ENCODE measurements at regions not wholly inside any gene's neighbourhood (a gene's known extent, or its start where the extent isn't known, plus 50 kb on each side); places are given as distances from the start of the nearest gene placed in this dataset.

DNA sequence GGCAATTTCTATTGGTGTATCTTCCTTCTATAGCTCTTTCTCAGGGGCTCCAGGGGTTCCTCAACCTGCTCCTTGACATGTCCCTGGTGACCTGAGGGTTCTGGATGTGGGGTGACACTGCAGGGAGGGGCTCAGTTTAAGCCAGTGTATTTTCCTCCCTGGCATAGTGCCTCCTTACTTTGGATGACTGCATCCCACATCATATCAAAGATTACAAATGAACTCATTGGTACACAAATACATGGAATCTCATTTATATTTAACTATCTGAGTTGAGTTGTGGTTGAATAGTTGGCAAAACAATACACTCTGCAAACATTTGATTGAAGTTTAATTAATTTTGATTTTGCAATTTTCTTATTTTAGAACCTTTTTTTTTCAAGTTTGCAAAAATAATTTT lies 268.2 kb upstream of the SKOR2 start:
- no peak overlapping the region for H3K4me3 ChIP-seq (ENCODE audit: low read length)
- DNase-seq (ENCODE audit: low read depth) = no peak
- TF ChIP-seq, protein P1, sequence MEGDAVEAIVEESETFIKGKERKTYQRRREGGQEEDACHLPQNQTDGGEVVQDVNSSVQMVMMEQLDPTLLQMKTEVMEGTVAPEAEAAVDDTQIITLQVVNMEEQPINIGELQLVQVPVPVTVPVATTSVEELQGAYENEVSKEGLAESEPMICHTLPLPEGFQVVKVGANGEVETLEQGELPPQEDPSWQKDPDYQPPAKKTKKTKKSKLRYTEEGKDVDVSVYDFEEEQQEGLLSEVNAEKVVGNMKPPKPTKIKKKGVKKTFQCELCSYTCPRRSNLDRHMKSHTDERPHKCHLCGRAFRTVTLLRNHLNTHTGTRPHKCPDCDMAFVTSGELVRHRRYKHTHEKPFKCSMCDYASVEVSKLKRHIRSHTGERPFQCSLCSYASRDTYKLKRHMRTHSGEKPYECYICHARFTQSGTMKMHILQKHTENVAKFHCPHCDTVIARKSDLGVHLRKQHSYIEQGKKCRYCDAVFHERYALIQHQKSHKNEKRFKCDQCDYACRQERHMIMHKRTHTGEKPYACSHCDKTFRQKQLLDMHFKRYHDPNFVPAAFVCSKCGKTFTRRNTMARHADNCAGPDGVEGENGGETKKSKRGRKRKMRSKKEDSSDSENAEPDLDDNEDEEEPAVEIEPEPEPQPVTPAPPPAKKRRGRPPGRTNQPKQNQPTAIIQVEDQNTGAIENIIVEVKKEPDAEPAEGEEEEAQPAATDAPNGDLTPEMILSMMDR (conservative IDR thresholded peaks at IDR 0.05; ENCODE audit: low read depth, low read length) = no peak

DNA sequence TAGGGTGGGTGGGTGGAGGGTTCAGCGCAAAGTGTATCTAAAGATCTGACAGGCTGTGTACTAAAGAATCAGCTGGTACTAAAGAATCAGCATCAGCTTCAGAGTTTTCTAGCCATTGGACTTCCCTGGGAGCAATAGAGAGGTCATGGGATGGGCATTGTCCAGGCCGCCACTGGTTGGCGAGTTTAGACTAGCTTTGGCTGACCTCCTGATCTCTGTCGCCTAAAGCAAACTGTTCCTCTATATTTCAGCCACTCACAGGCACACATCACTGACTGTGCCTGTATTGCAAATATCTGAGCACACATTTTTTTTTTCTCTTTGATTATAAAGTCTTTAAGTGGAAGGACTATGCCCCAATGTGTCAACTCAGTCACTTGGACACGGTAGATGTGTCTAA lies 267.8 kb upstream of the SKOR2 start:
- TF ChIP-seq, protein P1 (conservative IDR thresholded peaks at IDR 0.05; ENCODE audit: low read depth, low read length) = no peak
- DNase-seq (ENCODE audit: low read depth) = no peak
- H3K4me3 ChIP-seq (ENCODE audit: low read length) = no peak overlapping the region

DNA sequence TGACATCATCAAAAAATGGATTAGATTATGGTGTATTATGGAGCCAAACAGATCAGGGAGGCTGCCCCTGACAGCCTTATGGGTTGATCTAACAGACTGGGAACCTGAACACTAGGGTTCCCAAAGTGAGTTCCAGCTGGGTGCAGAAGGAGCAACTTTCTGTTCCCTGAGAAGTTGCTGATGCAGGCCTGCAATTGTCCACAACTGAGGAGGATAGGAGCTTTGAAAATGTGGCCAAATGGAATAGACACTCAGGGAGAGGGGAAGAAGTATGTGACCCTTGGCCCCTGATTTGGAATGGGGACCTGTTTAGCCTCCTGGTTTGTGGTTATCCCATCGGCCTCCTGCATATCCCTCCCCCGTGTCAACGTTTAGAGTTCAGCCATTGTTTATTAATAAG lies 262.2 kb upstream of the SKOR2 start:
- DNase-seq (ENCODE audit: low read depth) = no peak
- H3K4me3 ChIP-seq (ENCODE audit: low read length) = no peak overlapping the region
- TF ChIP-seq, protein P1 (conservative IDR thresholded peaks at IDR 0.05; ENCODE audit: low read depth, low read length) = no peak

GRCh38 chr18:47512726-47513435 lies 261.4 kb upstream of the SKOR2 start:
- no peak overlapping the region for H3K4me3 ChIP-seq (ENCODE audit: low read length)
- TF ChIP-seq, protein P1 (conservative IDR thresholded peaks at IDR 0.05; ENCODE audit: low read depth, low read length) = no peak
- no peak for DNase-seq (ENCODE audit: low read depth)

DNA sequence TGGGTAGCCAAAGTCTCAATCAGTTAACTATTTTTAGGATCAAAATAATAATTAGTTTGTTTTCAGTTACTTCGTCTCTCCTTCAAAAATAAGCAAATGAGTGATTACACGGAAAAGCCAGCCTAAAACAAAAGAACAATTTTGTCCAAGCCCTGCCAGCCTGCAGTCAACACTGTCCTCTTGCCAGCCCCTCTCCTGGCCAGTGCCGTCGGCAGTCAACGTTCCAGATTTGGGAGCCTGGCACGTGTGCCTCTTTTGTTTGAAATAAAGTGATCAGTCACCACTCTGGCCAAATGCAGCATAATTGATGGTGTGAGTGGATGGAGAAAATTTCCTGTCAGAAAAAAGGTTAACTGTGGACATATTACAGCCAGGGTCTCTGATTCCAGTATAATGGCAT lies 260.6 kb upstream of the SKOR2 start:
- no peak overlapping the region for H3K4me3 ChIP-seq (ENCODE audit: low read length)
- DNase-seq (ENCODE audit: low read depth) = no peak
- TF ChIP-seq, protein P1 (conservative IDR thresholded peaks at IDR 0.05; ENCODE audit: low read depth, low read length) = no peak

DNA sequence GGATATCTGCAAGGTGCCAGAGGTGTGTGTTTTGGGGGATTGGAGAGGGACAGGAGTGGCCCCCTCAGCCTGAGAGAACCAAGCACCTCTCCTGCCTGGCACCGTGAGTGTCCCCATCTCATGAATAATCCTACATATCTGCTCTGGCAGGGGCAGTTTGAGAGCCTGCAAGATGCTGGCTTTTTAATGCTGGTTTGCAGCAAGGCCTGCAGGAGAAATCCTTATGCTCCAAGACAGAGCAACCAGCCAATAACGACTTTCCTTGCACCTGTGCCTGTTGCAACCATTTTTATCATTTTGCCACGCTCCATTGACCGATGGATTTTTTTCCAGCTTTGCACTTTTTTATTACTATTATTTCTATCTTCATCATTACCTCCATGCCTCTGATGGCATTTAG lies 259.4 kb upstream of the SKOR2 start:
- TF ChIP-seq, protein P1 (conservative IDR thresholded peaks at IDR 0.05; ENCODE audit: low read depth, low read length) = no peak
- DNase-seq (ENCODE audit: low read depth) = no peak

DNA sequence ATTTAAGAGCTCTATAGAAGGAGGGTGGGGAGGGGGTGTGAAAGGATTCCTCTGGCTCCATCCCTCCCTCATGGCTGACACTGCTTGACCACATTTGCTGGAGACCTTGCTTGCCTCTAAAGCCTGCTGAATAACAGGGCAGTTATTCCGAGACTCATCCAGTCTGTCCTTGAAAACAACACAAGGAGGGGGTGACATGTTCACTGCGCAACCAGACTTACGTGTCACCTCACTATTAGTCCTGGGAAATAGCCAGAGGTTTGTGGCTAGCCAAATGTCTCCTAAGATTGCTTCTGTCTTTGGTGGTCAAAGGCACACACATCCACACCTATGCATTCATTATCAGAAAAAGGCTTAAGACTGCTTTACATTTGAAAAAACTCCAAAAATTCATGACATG lies 256.2 kb upstream of the SKOR2 start:
- DNase-seq (ENCODE audit: low read depth) = no peak
- H3K4me3 ChIP-seq (ENCODE audit: low read length) = no peak overlapping the region
- TF ChIP-seq, protein P1 (conservative IDR thresholded peaks at IDR 0.05; ENCODE audit: low read depth, low read length) = no peak

More for the DNA sequence above, 259.4 kb upstream of the SKOR2 start:
- H3K4me3 ChIP-seq (ENCODE audit: low read length) = no peak overlapping the region

Data from retinal pigment epithelial cell (primary cell).